HG03520 (cell line): ENCODE measurements at regions not wholly inside any gene's neighbourhood (a gene's known extent, or its start where the extent isn't known, plus 50 kb on each side); places are given as distances from the start of the nearest gene placed in this dataset.
"Not testable (repeated sequence)": the region's sequence is repeated elsewhere in the genome, so short reads cannot be mapped to it uniquely, and the experiment has no call there.

ENCODE experiments used
- ATAC-seq: cut with Tn5 transposase; IDR thresholded peaks from one replicate; pipeline ENCODE4 v1.9.1; 2021; ENCODE audit warnings: mild to moderate bottlenecking, moderate library complexity; ENCODE audit not compliant: unreplicated experiment

DNA sequence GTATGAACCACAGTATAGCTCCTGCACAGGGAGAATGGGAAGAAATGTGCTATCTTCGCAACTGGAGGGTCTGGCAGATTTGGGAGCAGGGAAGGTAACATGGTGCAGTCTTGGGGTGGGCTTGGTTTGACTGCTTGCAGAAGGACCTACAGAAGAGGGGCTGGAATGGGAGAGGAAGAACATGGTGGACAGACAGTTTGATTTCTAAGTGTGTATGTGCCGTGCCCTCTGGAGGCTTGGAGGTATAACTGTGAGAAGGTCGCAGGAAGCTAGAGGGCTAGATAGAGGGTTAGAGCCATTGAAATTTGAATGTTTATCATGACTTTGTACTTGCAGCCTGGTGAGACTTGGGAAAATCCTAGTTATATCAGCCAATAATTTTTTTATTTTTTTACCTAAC is 169.2 kb downstream of the SQOR start:
- ATAC-seq = no peak

- no peak for ATAC-seq
Measured at GRCh38 chr15:45810201-45810600, 175.4 kb downstream of the SQOR start.

GRCh38 chr15:45812200-45812599 is 177.4 kb downstream of the SQOR start:
- ATAC-seq = no peak

DNA sequence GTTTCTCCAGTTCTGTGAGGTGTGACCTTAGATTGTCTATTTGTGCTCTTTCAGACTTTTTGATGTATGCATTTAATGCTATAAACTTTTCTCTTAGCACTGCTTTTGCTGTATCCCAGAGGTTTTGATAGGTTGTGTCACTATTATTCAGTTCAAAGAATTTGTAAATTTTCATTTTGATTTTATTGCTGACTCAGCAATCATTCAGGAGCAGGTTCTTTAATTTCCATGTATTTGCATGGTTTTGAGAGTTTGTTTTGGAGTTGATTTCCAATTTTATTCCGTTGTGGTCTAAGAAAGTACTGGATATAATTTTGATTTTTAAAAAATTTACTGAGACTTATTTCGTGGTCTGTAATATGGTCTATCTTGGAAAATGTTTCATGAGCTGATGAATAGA is 182.7 kb downstream of the SQOR start:
- ATAC-seq = not testable (repeated sequence)

GRCh38 chr15:45821390-45821789 is 186.6 kb downstream of the SQOR start:
- ATAC-seq = no peak

DNA sequence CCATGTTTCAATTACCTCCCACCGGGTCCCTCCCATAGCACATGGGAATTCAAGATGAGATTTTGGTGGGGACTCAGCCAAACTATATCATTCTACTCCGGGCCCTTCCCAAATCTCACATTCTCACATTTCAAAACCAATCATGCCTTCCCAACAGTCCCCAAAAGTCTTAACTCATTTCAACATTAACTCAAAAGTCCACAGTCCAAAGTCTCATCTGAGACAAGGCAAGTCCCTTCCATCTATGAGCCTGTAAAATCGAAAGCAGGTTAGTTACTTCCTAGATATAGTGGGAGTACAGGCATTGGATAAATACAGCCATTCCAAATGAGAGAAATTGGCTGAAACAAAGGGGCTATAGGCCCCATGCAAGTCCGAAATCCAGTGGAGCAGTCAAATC is 188.1 kb downstream of the SQOR start:
- ATAC-seq = not testable (repeated sequence)

GRCh38 chr15:45827275-45827674 is 192.4 kb downstream of the SQOR start:
- no peak for ATAC-seq

GRCh38 chr15:45827766-45828165 is 192.9 kb downstream of the SQOR start:
- no peak for ATAC-seq

GRCh38 chr15:45829336-45830153 is 194.7 kb downstream of the SQOR start:
- ATAC-seq = no peak

GRCh38 chr15:45831787-45832186 is 197.0 kb downstream of the SQOR start:
- no peak for ATAC-seq

DNA sequence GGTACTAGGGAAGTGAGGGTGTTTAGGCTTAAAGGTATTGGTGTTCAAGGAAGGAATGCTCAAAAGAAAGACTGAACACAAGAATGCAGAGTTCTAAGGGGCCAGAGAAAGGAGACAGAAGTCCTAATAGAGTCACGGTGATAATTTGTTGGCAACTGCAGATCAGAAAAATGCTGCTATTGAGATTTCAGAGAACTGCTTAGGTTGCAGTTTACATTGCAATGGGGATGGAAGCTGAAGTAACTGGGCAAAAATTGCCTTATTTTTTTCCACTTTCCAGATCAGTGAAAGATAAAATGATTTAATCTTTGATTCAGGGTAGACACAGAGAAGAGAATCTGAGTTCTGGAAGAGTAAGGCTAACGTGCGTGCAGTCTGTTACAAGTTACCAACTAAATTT is 199.8 kb downstream of the SQOR start:
- no peak for ATAC-seq

DNA sequence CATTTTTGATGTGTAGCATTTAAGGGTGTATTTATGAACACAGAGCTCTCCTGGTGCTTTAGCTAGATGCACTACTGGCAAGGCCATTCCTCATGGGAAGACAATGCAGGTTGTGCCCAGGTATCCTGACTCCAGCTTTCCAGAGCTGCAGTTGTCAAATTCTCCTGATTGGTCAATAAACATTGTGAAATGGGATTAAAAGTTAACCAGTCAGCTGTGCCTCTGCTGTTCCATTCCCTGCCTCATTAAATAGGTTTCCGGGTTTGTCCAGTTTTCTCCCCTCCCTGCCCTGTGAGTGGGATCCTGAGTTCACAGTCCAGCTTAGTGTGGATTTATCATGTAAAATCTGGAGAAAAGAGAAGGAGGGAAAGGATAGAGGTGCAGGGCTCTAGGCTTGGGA is 207.3 kb downstream of the SQOR start:
- no peak for ATAC-seq

- no peak for ATAC-seq
Measured at GRCh38 chr15:45847645-45848044, 212.8 kb downstream of the SQOR start.

DNA sequence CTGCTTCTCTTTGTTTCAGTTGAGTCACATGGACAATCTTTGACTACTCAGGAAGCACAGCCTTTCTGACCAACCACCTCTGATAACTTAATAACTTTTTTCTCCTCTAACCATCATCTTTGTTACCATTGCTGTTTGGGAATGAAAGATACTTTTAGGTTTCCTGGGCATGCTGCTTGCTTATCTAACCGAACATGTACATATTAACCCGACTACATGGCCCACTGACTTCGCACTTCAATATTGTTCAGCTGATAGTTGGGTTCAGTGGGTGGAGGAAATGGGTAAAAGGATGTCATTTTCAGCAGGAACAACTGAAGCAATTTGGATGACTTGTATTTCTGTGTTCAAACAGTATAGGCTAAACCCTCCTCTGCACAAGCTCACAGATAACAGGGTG is 214.3 kb downstream of the SQOR start:
- ATAC-seq = no peak

- no peak for ATAC-seq
Measured at GRCh38 chr15:45854455-45855202, 219.8 kb downstream of the SQOR start.

DNA sequence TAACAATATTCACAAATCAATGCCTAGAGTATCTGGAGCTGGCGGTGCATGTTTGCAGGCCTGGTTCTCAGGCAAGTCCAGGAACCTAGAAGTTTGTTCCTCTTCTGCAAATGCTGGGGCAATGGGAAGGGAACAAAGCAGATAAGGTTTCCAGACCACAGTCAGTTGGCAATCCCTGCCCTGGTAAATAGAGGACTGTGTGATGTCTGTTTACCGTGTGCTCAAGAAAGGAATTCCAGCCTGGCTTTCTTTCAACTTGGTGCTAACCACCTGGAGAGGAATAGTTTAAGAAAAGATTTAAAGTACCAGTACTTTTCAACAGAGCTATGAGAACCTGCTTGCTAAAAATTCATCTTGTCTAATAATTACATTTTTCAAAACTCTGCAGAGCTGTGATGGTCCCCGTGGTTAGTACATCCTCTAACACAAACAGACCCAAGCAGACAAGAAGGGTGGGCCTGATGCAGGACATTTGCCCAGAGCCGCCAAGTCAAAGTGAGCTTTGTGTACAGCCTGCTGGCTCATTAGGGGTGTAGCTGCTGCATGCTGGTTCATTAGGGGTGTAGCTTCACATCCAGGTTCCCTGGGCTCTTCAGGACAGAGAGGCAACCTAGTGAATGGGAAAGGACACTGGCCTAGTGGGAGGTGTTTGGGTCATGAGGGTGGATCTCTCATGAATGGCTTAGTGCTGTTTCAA is 220.5 kb downstream of the SQOR start:
- no peak for ATAC-seq

- no peak for ATAC-seq
Measured at GRCh38 chr15:45855907-45856579, 221.2 kb downstream of the SQOR start.

GRCh38 chr15:45857291-45857690 is 222.5 kb downstream of the SQOR start:
- no peak for ATAC-seq

GRCh38 chr15:45858491-45858890 is 223.7 kb downstream of the SQOR start:
- no peak for ATAC-seq

GRCh38 chr15:45862034-45862433 is 227.2 kb downstream of the SQOR start:
- ATAC-seq = no peak
